Loucy (cell line): ENCODE measurements at regions not wholly inside any gene's neighbourhood (a gene's known extent, or its start where the extent isn't known, plus 50 kb on each side); places are given as distances from the start of the nearest gene placed in this dataset.

Experiments
- H2AFZ ChIP-seq: fragments of 200-600 bp; sonication (generic); 2 replicates; pipeline ENCODE4 v1.6.0; 2016; ENCODE audit warnings: antibody characterized with exemption, mild to moderate bottlenecking, low read length, moderate library complexity
- H3F3A ChIP-seq: fragments of 200-600 bp; 2 replicates; pipeline ENCODE4 v1.6.0; 2016; ENCODE audit warnings: antibody characterized with exemption, low read depth, mild to moderate bottlenecking
- H3K27me3 ChIP-seq: fragments of 200-600 bp; sonication (generic); 2 replicates; pipeline ENCODE4 v1.6.1; 2014; ENCODE audit warnings: low read length, mild to moderate bottlenecking; ENCODE audit not compliant: insufficient read depth, poor library complexity, severe bottlenecking
- H3K36me3 ChIP-seq: fragments of 200-600 bp; sonication (generic); 2 replicates; pipeline ENCODE4 v1.6.1; 2016; ENCODE audit warnings: low read length; ENCODE audit not compliant: insufficient read depth
- H3K4me1 ChIP-seq: fragments of 200-600 bp; sonication (generic); 2 replicates; pipeline ENCODE4 v1.5.1; 2014; ENCODE audit warnings: low read length, mild to moderate bottlenecking; ENCODE audit not compliant: insufficient read depth, poor library complexity, severe bottlenecking
- H3K4me2 ChIP-seq: fragments of 200-600 bp; sonication (generic); 2 replicates; pipeline ENCODE4 v1.6.0; 2014; ENCODE audit warnings: antibody characterized with exemption, low read length, low read depth, mild to moderate bottlenecking; ENCODE audit not compliant: poor library complexity, severe bottlenecking
- H3K4me3 ChIP-seq: fragments of 200-600 bp; sonication (generic); 2 replicates; pipeline ENCODE4 v1.5.1; 2014; ENCODE audit warnings: low read length, mild to moderate bottlenecking, mixed read lengths; ENCODE audit not compliant: poor library complexity, severe bottlenecking
- H3K79me2 ChIP-seq: fragments of 200-600 bp; sonication (generic); 2 replicates; pipeline ENCODE4 v1.6.1; 2014; ENCODE audit warnings: low read length; ENCODE audit not compliant: insufficient read depth
- H3K9ac ChIP-seq: fragments of 200-600 bp; sonication (generic); 2 replicates; pipeline ENCODE4 v1.6.0; 2014; ENCODE audit warnings: mild to moderate bottlenecking, low read depth, low read length, moderate library complexity; ENCODE audit not compliant: poor library complexity, severe bottlenecking
- H3K9me2 ChIP-seq: fragments of 200-600 bp; sonication (generic); replicated peaks from 2 replicates; pipeline ENCODE4 v1.6.1; 2016; ENCODE audit warnings: low read depth, low read length, mixed read lengths
- H3K9me3 ChIP-seq: fragments of 200-600 bp; sonication (generic); 2 replicates; pipeline ENCODE4 v1.6.1; 2014; ENCODE audit warnings: mild to moderate bottlenecking, antibody characterized with exemption, low read length, low read depth; ENCODE audit not compliant: insufficient read depth
- H4K20me1 ChIP-seq: fragments of 200-600 bp; sonication (generic); 2 replicates; pipeline ENCODE4 v1.6.0; 2014; ENCODE audit warnings: antibody characterized with exemption, low read length, mild to moderate bottlenecking; ENCODE audit not compliant: insufficient read depth, poor library complexity, severe bottlenecking
- EZH2phosphoT487 ChIP-seq: fragments of 200-600 bp; IDR thresholded peaks from 2 replicates; pipeline ENCODE4 v1.6.1; 2018; ENCODE audit warnings: antibody characterized with exemption, mild to moderate bottlenecking, moderate library complexity, borderline replicate concordance
- TF ChIP-seq, protein P1 (sequence below): fragments of 200-600 bp; sonication (generic); conservative IDR thresholded peaks from 2 replicates; pipeline ENCODE4 v1.5.1; 2014; ENCODE audit warnings: mild to moderate bottlenecking, antibody characterized with exemption, low read length

GRCh38 chr6:140905724-140906123 lies 1227.0 kb upstream of the GJE1 start:
- Histone ChIP-seq H3K4me3 (no peak overlapping the region), H3F3A (no peaks in the 10 kb centered on the region), H3K79me2 (no peaks in the 10 kb centered on the region), H3K27me3 (no peaks in the 10 kb centered on the region), H3K9ac (no peak overlapping the region), H3K36me3 (no peaks in the 10 kb centered on the region), H4K20me1 (no peaks in the 10 kb centered on the region), H3K9me2 (no peaks in the 10 kb centered on the region), H3K4me1 (no peaks in the 10 kb centered on the region), H3K9me3 (no peaks in the 10 kb centered on the region), H3K4me2 (no peak overlapping the region), H2AFZ (no peak overlapping the region)
- TF ChIP-seq, protein P1, sequence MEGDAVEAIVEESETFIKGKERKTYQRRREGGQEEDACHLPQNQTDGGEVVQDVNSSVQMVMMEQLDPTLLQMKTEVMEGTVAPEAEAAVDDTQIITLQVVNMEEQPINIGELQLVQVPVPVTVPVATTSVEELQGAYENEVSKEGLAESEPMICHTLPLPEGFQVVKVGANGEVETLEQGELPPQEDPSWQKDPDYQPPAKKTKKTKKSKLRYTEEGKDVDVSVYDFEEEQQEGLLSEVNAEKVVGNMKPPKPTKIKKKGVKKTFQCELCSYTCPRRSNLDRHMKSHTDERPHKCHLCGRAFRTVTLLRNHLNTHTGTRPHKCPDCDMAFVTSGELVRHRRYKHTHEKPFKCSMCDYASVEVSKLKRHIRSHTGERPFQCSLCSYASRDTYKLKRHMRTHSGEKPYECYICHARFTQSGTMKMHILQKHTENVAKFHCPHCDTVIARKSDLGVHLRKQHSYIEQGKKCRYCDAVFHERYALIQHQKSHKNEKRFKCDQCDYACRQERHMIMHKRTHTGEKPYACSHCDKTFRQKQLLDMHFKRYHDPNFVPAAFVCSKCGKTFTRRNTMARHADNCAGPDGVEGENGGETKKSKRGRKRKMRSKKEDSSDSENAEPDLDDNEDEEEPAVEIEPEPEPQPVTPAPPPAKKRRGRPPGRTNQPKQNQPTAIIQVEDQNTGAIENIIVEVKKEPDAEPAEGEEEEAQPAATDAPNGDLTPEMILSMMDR: no peak
- TF ChIP-seq EZH2phosphoT487: no peak

GRCh38 chr6:140905050-140905449 lies 1227.7 kb upstream of the GJE1 start:
- H3K79me2 ChIP-seq: no peaks in the 10 kb centered on the region
- no peaks in the 10 kb centered on the region for H3K36me3 ChIP-seq

GRCh38 chr6:140897804-140898573 lies 1234.7 kb upstream of the GJE1 start:
- Histone ChIP-seq H3K9me3 (no peaks in the 10 kb centered on the region), H3K4me2 (no peak overlapping the region), H3K4me1 (no peaks in the 10 kb centered on the region), H2AFZ (no peak overlapping the region), H3K4me3 (no peak overlapping the region), H3K9me2 (no peaks in the 10 kb centered on the region), H3K79me2 (no peaks in the 10 kb centered on the region), H3K27me3 (no peaks in the 10 kb centered on the region), H3F3A (no peaks in the 10 kb centered on the region), H4K20me1 (no peaks in the 10 kb centered on the region), H3K9ac (no peak overlapping the region), H3K36me3 (no peaks in the 10 kb centered on the region)
- no peak for TF ChIP-seq EZH2phosphoT487
- TF ChIP-seq, protein P1: no peak

More at GRCh38 chr6:140905050-140905449, 1227.7 kb upstream of the GJE1 start:
- TF ChIP-seq, protein P1: no peak
- no peak for TF ChIP-seq EZH2phosphoT487
- H3F3A ChIP-seq: no peaks in the 10 kb centered on the region
- no peak overlapping the region for H3K4me2 ChIP-seq
- H4K20me1 ChIP-seq: no peaks in the 10 kb centered on the region
- H3K4me1 ChIP-seq: no peaks in the 10 kb centered on the region
- H2AFZ ChIP-seq: no peak overlapping the region
- H3K9me2 ChIP-seq: no peaks in the 10 kb centered on the region
- no peaks in the 10 kb centered on the region for H3K27me3 ChIP-seq
- H3K4me3 ChIP-seq: no peak overlapping the region
- H3K9ac ChIP-seq: no peak overlapping the region
- H3K9me3 ChIP-seq: no peaks in the 10 kb centered on the region
